ENCODE measurements at regions not wholly inside any gene's neighbourhood (a gene's known extent, or its start where the extent isn't known, plus 50 kb on each side); places are given as distances from the start of the nearest gene placed in this dataset.
"Not testable (repeated sequence)": the region's sequence is repeated elsewhere in the genome, so short reads cannot be mapped to it uniquely, and the experiment has no call there.

- ChIA-PET POLR2A (no interaction called here), CTCF (no interaction called here)
- H3K4me3 ChIP-seq (ENCODE audit: low read depth, low read length) = no peak overlapping the region
- no peaks in the 10 kb centered on the region for H3K9me3 ChIP-seq (ENCODE audit: control insufficient read depth, insufficient read depth, low read depth, low read length)
- H3K27ac ChIP-seq (ENCODE audit: extremely low read depth, low read depth, low read length) = no peak overlapping the region
- H3K4me1 ChIP-seq (ENCODE audit: control insufficient read depth, insufficient read depth, low read length) = peaks cover 26% of the 10 kb centered on the region
- TF ChIP-seq ZNF664 (tag by site-specific recombination; IDR thresholded peaks at IDR 0.05) (peak; percentile 76), ZNF707 (tag by site-specific recombination; IDR thresholded peaks at IDR 0.05) (no peak), HOXA7 (CRISPR knock-in tag; IDR thresholded peaks at IDR 0.05; ENCODE audit: borderline replicate concordance) (no peak), ZBTB8A (tag by site-specific recombination; IDR thresholded peaks at IDR 0.05) (no peak), ZNF280D (tag by site-specific recombination; IDR thresholded peaks at IDR 0.05) (no peak), ZNF580 (tag by site-specific recombination; IDR thresholded peaks at IDR 0.05) (0 out of 2 replicates have a peak, but pooled peaks have one; percentile 22), SP2 (tag by site-specific recombination; IDR thresholded peaks at IDR 0.05) (no peak)
- H3K36me3 ChIP-seq (ENCODE audit: control insufficient read depth in 2 of 2, insufficient read depth in 1 of 2, low read length in 2 of 2) = no peaks in the 10 kb centered on the region
Observed at GRCh38 chr12:66756631-66757030, 77.8 kb upstream of the GRIP1 start.

- H3K9me3 ChIP-seq (ENCODE audit: control insufficient read depth, insufficient read depth, low read depth, low read length); POLR2A ChIA-PET; H3K4me3 ChIP-seq (ENCODE audit: low read depth, low read length); H3K36me3 ChIP-seq (ENCODE audit: control insufficient read depth in 2 of 2, insufficient read depth in 1 of 2, low read length in 2 of 2); H3K27ac ChIP-seq (ENCODE audit: extremely low read depth, low read depth, low read length): not testable (repeated sequence)
- H3K4me1 ChIP-seq (ENCODE audit: control insufficient read depth, insufficient read depth, low read length) = peaks cover 19% of the 10 kb centered on the region
- CTCF ChIA-PET = interaction anchor here (0.7 kb wide), 1 partner anchor 8 kb away, joined by 3 read pairs; no protein-coding TSS in a partner anchor
- TF ChIP-seq ZNF707 (tag by site-specific recombination; IDR thresholded peaks at IDR 0.05) = peak; percentile 92
Observed at GRCh38 chr12:66760122-66760521, 81.2 kb upstream of the GRIP1 start.

- no peak overlapping the region for H3K27ac ChIP-seq (ENCODE audit: extremely low read depth, low read depth, low read length)
- POLR2A ChIA-PET = no interaction called here
- CTCF ChIA-PET = interaction anchor here (0.5 kb wide), 1 partner anchor 52 kb away, joined by 3 read pairs; no protein-coding TSS in a partner anchor
- TF ChIP-seq ZNF221 (tag by site-specific recombination; IDR thresholded peaks at IDR 0.05; ENCODE audit: borderline replicate concordance) (no peak), ZNF26 (tag by site-specific recombination; IDR thresholded peaks at IDR 0.05) (no peak), KLF9 (tag by site-specific recombination; IDR thresholded peaks at IDR 0.05; ENCODE audit: low read depth) (no peak), ZIC2 (tag by site-specific recombination; IDR thresholded peaks at IDR 0.05) (no peak), ZNF239 (tag by site-specific recombination; IDR thresholded peaks at IDR 0.05) (no peak), ZBTB49 (tag by site-specific recombination; IDR thresholded peaks at IDR 0.05; ENCODE audit: low read depth) (no peak), HOXD13 (CRISPR knock-in tag; IDR thresholded peaks at IDR 0.05; ENCODE audit: borderline replicate concordance) (no peak), ZNF560 (tag by site-specific recombination; IDR thresholded peaks at IDR 0.05; ENCODE audit: borderline replicate concordance) (no peak), ZNF791 (tag by site-specific recombination; IDR thresholded peaks at IDR 0.05) (no peak), ZNF280D (tag by site-specific recombination; IDR thresholded peaks at IDR 0.05) (no peak), TSHZ1 (tag by site-specific recombination; IDR thresholded peaks at IDR 0.05; ENCODE audit: borderline replicate concordance) (no peak)
Observed at GRCh38 chr12:66763467-66763866, 84.6 kb upstream of the GRIP1 start.

More at GRCh38 chr12:66763467-66763866, 84.6 kb upstream of the GRIP1 start:
- Histone ChIP-seq H3K9me3 (ENCODE audit: control insufficient read depth, insufficient read depth, low read depth, low read length) (no peaks in the 10 kb centered on the region), H3K36me3 (ENCODE audit: control insufficient read depth in 2 of 2, insufficient read depth in 1 of 2, low read length in 2 of 2) (no peaks in the 10 kb centered on the region), H3K4me1 (ENCODE audit: control insufficient read depth, insufficient read depth, low read length) (peaks cover 23% of the 10 kb centered on the region), H3K4me3 (ENCODE audit: low read depth, low read length) (no peak overlapping the region)
